LNCaP clone FGC (cell line): ENCODE measurements at regions not wholly inside any gene's neighbourhood (a gene's known extent, or its start where the extent isn't known, plus 50 kb on each side); places are given as distances from the start of the nearest gene placed in this dataset.

ENCODE experiments used
- DNase-seq: peaks from one replicate; pipeline ENCODE4 v3.0.0-alpha.2; 2011; ENCODE audit warnings: low read depth
- H3K4me3 ChIP-seq: 2 replicates; pipeline ENCODE4 v1.5.1; 2011; ENCODE audit warnings: mild to moderate bottlenecking, low read depth, low read length, control low read depth
- TF ChIP-seq, protein P1 (sequence below): IDR thresholded peaks from 2 replicates; pipeline ENCODE4 v1.5.1; 2012; ENCODE audit warnings: mild to moderate bottlenecking; ENCODE audit not compliant: control insufficient read depth, insufficient read depth; ENCODE audit errors: extremely low read depth

- DNase-seq: no peak
- H3K4me3 ChIP-seq: no peak overlapping the region
- TF ChIP-seq, protein P1, sequence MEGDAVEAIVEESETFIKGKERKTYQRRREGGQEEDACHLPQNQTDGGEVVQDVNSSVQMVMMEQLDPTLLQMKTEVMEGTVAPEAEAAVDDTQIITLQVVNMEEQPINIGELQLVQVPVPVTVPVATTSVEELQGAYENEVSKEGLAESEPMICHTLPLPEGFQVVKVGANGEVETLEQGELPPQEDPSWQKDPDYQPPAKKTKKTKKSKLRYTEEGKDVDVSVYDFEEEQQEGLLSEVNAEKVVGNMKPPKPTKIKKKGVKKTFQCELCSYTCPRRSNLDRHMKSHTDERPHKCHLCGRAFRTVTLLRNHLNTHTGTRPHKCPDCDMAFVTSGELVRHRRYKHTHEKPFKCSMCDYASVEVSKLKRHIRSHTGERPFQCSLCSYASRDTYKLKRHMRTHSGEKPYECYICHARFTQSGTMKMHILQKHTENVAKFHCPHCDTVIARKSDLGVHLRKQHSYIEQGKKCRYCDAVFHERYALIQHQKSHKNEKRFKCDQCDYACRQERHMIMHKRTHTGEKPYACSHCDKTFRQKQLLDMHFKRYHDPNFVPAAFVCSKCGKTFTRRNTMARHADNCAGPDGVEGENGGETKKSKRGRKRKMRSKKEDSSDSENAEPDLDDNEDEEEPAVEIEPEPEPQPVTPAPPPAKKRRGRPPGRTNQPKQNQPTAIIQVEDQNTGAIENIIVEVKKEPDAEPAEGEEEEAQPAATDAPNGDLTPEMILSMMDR: no peak
Observed at GRCh38 chr10:36872702-36873393, 252.6 kb upstream of the ANKRD30A start.

- DNase-seq: no peak
- no peak overlapping the region for H3K4me3 ChIP-seq
- TF ChIP-seq, protein P1: no peak
Observed at GRCh38 chr10:36840788-36841187, 284.6 kb upstream of the ANKRD30A start.

- H3K4me3 ChIP-seq: no peak overlapping the region
- TF ChIP-seq, protein P1: no peak
- DNase-seq: no peak
Observed at GRCh38 chr10:36837416-36837815, 288.0 kb upstream of the ANKRD30A start.

- TF ChIP-seq, protein P1: no peak
Observed at GRCh38 chr10:36819781-36820180, 305.6 kb upstream of the ANKRD30A start.

GRCh38 chr10:36817898-36818297 lies 307.5 kb upstream of the ANKRD30A start:
- DNase-seq: no peak
- H3K4me3 ChIP-seq: no peak overlapping the region
- TF ChIP-seq, protein P1: no peak

More at GRCh38 chr10:36819781-36820180, 305.6 kb upstream of the ANKRD30A start:
- H3K4me3 ChIP-seq: no peak overlapping the region
- DNase-seq: no peak

DNA sequence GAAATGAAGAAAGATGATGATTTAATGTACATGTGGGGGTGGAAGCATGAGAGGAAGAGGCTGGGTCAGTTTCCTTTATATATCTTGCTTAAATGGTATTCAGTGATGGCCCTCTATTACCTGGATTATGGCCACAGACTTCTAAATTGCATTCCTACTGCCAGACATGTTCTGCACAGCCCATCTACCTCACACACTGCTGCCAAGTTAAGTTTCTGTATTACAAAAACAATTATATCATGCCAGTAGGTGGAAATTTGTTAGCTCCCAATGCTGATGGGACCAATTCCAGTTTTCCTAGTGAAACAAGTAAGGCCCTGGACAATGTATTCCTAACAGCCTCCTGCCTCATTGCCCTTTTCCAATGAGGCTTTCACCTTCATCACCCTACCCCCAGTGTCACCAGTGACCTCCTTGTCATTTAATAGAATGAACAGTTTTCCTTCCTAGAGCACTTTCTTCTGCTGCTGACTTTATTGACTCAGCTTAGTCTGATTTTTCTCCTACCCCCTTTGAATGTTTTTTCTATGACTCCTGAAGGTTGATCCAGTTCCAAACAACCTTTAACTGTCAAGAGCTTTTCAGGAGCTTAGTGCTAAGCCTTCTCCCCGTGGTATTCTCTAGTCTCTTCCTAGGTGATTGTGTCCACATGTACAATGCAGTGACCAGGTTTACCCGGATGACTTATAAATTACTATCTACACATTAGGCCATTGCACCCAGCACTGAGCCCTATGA lies 316.6 kb upstream of the ANKRD30A start:
- no peak for DNase-seq
- H3K4me3 ChIP-seq: no peak overlapping the region
- TF ChIP-seq, protein P1: no peak

- no peak overlapping the region for H3K4me3 ChIP-seq
- TF ChIP-seq, protein P1: no peak
- DNase-seq: no peak
Observed at GRCh38 chr10:36803229-36803628, 322.2 kb upstream of the ANKRD30A start.
